Left lung (tissue), 4 donors: ENCODE measurements at regions not wholly inside any gene's neighbourhood (a gene's known extent, or its start where the extent isn't known, plus 50 kb on each side); places are given as distances from the start of the nearest gene placed in this dataset.

Experiments
- ATAC-seq: fragments of 200-7000 bp; cut with Tn5 transposase; one replicate; pipeline ENCODE4 v1.9.1; 2020; ENCODE audit warnings: moderate library complexity
- DNase-seq, 4 donors: peaks; one replicate each; pipeline ENCODE4 v3.0.0-alpha.2; 2013 to 2020
- H3K27ac ChIP-seq, 2 donors: fragments of 200-600 bp; sonication (generic) in 1 of 2; one replicate each; pipeline versions ENCODE4 v1.5.0 to v1.8.0; 2020 to 2021
- H3K27me3 ChIP-seq, 2 donors: fragments of 200-600 bp; sonication (generic) in 1 of 2; one replicate each; pipeline versions ENCODE4 v1.5.0 to v1.8.0; 2020 to 2021
- H3K36me3 ChIP-seq, 2 donors: fragments of 200-600 bp; sonication (generic) in 1 of 2; one replicate each; pipeline versions ENCODE4 v1.5.0 to v1.8.0; 2020 to 2021
- H3K4me1 ChIP-seq, 2 donors: fragments of 200-600 bp; one replicate each; pipeline ENCODE4 v1.8.0; 2021
- H3K4me3 ChIP-seq, 2 donors: fragments of 200-600 bp; sonication (generic) in 1 of 2; one replicate each; pipeline versions ENCODE4 v1.5.0 to v1.8.0; 2020 to 2021; ENCODE audit warnings: mild to moderate bottlenecking in 1 of 2
- H3K9me3 ChIP-seq, 2 donors: fragments of 200-600 bp; sonication (generic) in 1 of 2; one replicate each; pipeline versions ENCODE4 v1.5.0 to v1.8.0; 2020 to 2021
- CTCF ChIP-seq, 2 donors: fragments of 200-600 bp; sonication (generic) in 1 of 2; IDR thresholded peaks; one replicate each; pipeline versions ENCODE4 v1.5.0 to v1.8.0; 2021; ENCODE audit warnings: antibody characterized with exemption in 2 of 2
- intact Hi-C, 2 donors: fragments of 100-400 bp; cut with DNase I; formaldehyde crosslinking; loops; one replicate each; pipeline versions ENCODE4 v1.11.2 to v1.14.2; 2022
- donor health status: DM: no; HTN: yes; CAD: no.
- donor health status: DM: no; HTN: no; CAD: no.

GRCh38 chr17:72460711-72461110 lies 339.9 kb downstream of the SOX9 start:
- Histone ChIP-seq H3K27me3 (no peaks in the 10 kb centered on the region), H3K36me3 (no peaks in the 10 kb centered on the region), H3K27ac (no peak overlapping the region), H3K9me3 (no peaks in the 10 kb centered on the region), H3K4me3 (no peak overlapping the region), H3K4me1 (peaks cover 0 to under 1% of the 10 kb centered on the region in 2 donors)
- intact Hi-C loops, result no loop called here
- no peak for ATAC-seq
- no peak for DNase-seq
- TF ChIP-seq CTCF (IDR thresholded peaks at IDR 0.05), result no peak

- TF ChIP-seq CTCF (IDR thresholded peaks at IDR 0.05), result no peak
- intact Hi-C loops, result no loop called here
- peaks cover 0 to 4% of the 10 kb centered on the region in 2 donors for H3K4me1 ChIP-seq
- ATAC-seq, result no peak
- H3K36me3 ChIP-seq, result no peaks in the 10 kb centered on the region
- no peak overlapping the region for H3K27ac ChIP-seq
- no peak overlapping the region for H3K4me3 ChIP-seq
- DNase-seq, result no peak
- H3K9me3 ChIP-seq, result no peaks in the 10 kb centered on the region
- H3K27me3 ChIP-seq, result no peaks in the 10 kb centered on the region
Measured at GRCh38 chr17:72461757-72462156, 340.9 kb downstream of the SOX9 start.

- no peaks in the 10 kb centered on the region for H3K27me3 ChIP-seq
- ATAC-seq, result no peak
- intact Hi-C loops, result no loop called here
- H3K9me3 ChIP-seq, result no peaks in the 10 kb centered on the region
- no peak for DNase-seq
- no peak overlapping the region for H3K27ac ChIP-seq
- no peaks in the 10 kb centered on the region for H3K36me3 ChIP-seq
- peaks cover 0 to 4% of the 10 kb centered on the region in 2 donors for H3K4me1 ChIP-seq
- no peak overlapping the region for H3K4me3 ChIP-seq
- TF ChIP-seq CTCF (IDR thresholded peaks at IDR 0.05), result no peak
Measured at GRCh38 chr17:72462407-72462806, 341.6 kb downstream of the SOX9 start.

- intact Hi-C loops, result no loop called here
Measured at GRCh38 chr17:72462814-72463213, 342.0 kb downstream of the SOX9 start.

More at GRCh38 chr17:72462814-72463213, 342.0 kb downstream of the SOX9 start:
- DNase-seq (no peak), ATAC-seq (no peak)
- Histone ChIP-seq H3K27ac (no peak overlapping the region), H3K4me1 (peaks cover 0 to 4% of the 10 kb centered on the region in 2 donors), H3K27me3 (no peaks in the 10 kb centered on the region), H3K4me3 (no peak overlapping the region), H3K36me3 (no peaks in the 10 kb centered on the region), H3K9me3 (no peaks in the 10 kb centered on the region)
- no peak for TF ChIP-seq CTCF (IDR thresholded peaks at IDR 0.05)
